Endothelial cell of umbilical vein (primary cell): ENCODE measurements at regions not wholly inside any gene's neighbourhood (a gene's known extent, or its start where the extent isn't known, plus 50 kb on each side); places are given as distances from the start of the nearest gene placed in this dataset.

Experiments
- EZH2 ChIP-seq: IDR thresholded peaks from 2 replicates; pipeline ENCODE4 v1.6.1; 2012; ENCODE audit warnings: borderline replicate concordance, low read depth, mild to moderate bottlenecking, moderate library complexity, low read length, inconsistent platforms; ENCODE audit not compliant: severe bottlenecking
- FOS ChIP-seq: IDR thresholded peaks from 2 replicates; pipeline ENCODE4 v1.6.1; 2011; ENCODE audit warnings: mild to moderate bottlenecking, low read length, moderate library complexity, borderline replicate concordance; ENCODE audit not compliant: insufficient read depth
- GATA2 ChIP-seq: IDR thresholded peaks from 2 replicates; pipeline ENCODE4 v1.7.0; 2011; ENCODE audit warnings: low read depth, mild to moderate bottlenecking, moderate library complexity, mixed read lengths, low read length; ENCODE audit not compliant: insufficient read length, insufficient read depth
- JUN ChIP-seq: IDR thresholded peaks from 2 replicates; pipeline ENCODE4 v1.6.1; 2011; ENCODE audit warnings: borderline replicate concordance, low read depth; ENCODE audit not compliant: insufficient read length, insufficient read depth
- POLR2A ChIP-seq: IDR thresholded peaks from 2 replicates; pipeline ENCODE4 v1.6.1; 2012; ENCODE audit warnings: low read depth, mild to moderate bottlenecking, control low read depth, low read length
- POLR2AphosphoS5 ChIP-seq: IDR thresholded peaks from 2 replicates; pipeline ENCODE4 v1.6.1; 2012; ENCODE audit warnings: low read depth, mild to moderate bottlenecking, control low read depth, low read length, moderate library complexity; ENCODE audit not compliant: insufficient read depth
- TF ChIP-seq, protein P1 (sequence below), 2 donors: IDR thresholded peaks; 1 replicate in 1 of 2; 2 replicates in 1 of 2; pipeline ENCODE4 v1.5.1; 2011; ENCODE audit warnings: low read length in 2 of 2, mild to moderate bottlenecking in 2 of 2, moderate library complexity in 2 of 2, control low read depth in 1 of 2, inconsistent platforms in 1 of 2, low read depth in 1 of 2; ENCODE audit not compliant: insufficient read depth in 1 of 2; ENCODE audit errors: extremely low read depth in 1 of 2
- TF ChIP-seq, protein P2 (sequence below): IDR thresholded peaks from 2 replicates; pipeline ENCODE4 v1.6.1; 2011; ENCODE audit not compliant: insufficient read depth, insufficient read length

DNA sequence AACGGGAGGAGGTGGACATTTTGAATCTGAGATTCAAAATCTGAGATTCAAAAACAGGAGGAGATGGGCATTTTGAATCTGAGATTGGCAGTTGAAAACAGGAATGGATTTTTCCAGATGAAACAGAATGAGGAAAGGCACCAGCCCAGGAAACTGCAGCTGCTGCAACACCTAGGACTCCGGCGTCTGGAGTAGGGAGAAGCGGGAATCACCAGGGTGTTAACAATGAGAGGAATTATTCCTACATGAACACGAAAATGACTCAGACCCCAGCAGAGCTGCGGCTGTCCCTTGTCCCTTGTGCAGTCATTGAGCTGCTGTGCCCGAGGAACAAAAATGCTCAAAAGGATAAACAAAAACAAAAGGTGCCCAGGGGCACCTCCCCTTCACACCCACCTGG, 59.9 kb upstream of the KAT6B start:
- no peak for TF ChIP-seq GATA2
- no peak for TF ChIP-seq POLR2AphosphoS5
- TF ChIP-seq, protein P1, sequence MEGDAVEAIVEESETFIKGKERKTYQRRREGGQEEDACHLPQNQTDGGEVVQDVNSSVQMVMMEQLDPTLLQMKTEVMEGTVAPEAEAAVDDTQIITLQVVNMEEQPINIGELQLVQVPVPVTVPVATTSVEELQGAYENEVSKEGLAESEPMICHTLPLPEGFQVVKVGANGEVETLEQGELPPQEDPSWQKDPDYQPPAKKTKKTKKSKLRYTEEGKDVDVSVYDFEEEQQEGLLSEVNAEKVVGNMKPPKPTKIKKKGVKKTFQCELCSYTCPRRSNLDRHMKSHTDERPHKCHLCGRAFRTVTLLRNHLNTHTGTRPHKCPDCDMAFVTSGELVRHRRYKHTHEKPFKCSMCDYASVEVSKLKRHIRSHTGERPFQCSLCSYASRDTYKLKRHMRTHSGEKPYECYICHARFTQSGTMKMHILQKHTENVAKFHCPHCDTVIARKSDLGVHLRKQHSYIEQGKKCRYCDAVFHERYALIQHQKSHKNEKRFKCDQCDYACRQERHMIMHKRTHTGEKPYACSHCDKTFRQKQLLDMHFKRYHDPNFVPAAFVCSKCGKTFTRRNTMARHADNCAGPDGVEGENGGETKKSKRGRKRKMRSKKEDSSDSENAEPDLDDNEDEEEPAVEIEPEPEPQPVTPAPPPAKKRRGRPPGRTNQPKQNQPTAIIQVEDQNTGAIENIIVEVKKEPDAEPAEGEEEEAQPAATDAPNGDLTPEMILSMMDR (IDR thresholded peaks at IDR 0.05; ENCODE audit: extremely low read depth in 1 of 2, insufficient read depth in 1 of 2, low read depth in 1 of 2, low read length in 2 of 2): no peak
- TF ChIP-seq POLR2A: no peak
- no peak for TF ChIP-seq EZH2
- no peak for TF ChIP-seq FOS
- no peak for TF ChIP-seq JUN
- TF ChIP-seq, protein P2, sequence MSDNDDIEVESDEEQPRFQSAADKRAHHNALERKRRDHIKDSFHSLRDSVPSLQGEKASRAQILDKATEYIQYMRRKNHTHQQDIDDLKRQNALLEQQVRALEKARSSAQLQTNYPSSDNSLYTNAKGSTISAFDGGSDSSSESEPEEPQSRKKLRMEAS: no peak
